NCI-H2029 treated with DMSO at 0.1 percent for 48 hours (cell line): ENCODE measurements at regions not wholly inside any gene's neighbourhood (a gene's known extent, or its start where the extent isn't known, plus 50 kb on each side); places are given as distances from the start of the nearest gene placed in this dataset.
A peak's percentile ranks its signal among the peaks of the same experiment; 100 is the strongest.

Source experiments
- DNase-seq: peaks from one replicate; lab custom pipeline; 2025; lab: John Stamatoyannopoulos, UW

DNA sequence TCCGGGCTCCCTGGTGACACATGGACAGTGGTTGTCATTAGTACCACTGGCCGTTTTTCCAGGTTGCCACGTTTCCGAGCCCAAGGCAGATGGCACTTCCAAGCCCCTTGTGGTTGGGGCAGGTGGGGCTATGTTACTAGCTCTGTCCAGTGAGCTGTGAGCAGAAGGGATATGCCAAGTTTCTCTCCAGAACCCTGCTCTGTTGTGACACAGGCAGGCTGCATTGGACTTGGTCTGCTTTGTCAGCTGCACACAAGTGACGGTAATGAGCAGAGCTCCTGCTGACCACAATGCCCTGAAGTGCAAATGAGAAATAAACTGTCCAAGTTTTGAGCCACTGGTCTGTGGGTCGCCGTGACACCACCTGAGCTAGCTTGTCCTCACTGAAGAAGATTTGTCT lies 118.8 kb downstream of the GYPC start:
- no peak for DNase-seq

DNA sequence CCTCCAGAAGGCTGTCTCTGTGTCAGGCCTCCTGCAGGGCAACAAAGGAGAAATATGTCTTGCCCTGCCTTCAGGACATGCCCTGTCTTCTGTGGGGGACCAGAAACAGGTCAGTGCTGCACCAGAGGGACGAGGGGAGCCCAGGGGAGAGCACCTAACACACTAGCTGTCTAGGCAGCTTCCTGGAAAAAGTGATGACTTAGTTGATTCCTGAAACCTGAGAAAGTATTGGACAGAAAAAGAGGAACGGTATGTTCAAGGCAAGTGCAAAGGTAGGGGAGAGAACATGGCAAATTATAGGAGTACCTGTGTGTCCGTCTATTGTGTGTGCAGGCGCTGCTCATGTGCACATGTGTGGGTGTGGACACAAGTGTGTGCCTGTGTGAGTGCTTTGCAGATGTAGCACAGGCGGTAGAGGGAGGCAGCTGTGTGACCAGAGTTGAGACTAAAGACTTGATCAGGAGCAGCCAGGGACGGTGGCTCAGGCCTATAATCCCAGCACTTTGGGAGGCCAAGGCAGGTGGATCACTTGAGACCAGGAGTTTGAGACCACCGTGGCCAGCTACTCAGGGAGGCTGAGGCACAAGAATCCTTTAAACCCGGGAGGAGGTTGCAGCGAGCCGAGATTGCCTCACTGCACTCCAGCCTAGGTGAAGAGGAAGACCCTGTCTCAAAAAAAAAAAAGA lies 119.5 kb downstream of the GYPC start:
- no peak for DNase-seq

DNA sequence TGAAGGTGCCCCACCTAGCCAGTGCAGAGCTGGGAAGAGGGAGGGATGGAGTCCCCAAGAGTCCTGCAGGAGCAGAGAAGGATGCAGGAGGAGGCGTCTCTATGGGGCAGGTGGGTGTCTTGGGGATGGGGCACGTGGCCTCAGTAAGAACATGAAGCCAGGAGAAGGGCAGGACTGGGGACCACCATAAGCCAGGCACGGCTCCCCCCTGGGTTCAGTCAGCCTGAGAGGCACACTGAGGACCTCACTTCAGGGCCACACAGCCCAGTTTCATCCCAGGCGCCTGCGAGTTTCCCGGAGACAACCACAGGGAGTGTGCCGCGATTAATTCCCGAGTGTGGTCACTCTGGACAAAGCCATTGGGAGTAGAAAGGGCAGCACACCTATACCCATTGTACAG lies 120.3 kb downstream of the GYPC start:
- no peak for DNase-seq

DNA sequence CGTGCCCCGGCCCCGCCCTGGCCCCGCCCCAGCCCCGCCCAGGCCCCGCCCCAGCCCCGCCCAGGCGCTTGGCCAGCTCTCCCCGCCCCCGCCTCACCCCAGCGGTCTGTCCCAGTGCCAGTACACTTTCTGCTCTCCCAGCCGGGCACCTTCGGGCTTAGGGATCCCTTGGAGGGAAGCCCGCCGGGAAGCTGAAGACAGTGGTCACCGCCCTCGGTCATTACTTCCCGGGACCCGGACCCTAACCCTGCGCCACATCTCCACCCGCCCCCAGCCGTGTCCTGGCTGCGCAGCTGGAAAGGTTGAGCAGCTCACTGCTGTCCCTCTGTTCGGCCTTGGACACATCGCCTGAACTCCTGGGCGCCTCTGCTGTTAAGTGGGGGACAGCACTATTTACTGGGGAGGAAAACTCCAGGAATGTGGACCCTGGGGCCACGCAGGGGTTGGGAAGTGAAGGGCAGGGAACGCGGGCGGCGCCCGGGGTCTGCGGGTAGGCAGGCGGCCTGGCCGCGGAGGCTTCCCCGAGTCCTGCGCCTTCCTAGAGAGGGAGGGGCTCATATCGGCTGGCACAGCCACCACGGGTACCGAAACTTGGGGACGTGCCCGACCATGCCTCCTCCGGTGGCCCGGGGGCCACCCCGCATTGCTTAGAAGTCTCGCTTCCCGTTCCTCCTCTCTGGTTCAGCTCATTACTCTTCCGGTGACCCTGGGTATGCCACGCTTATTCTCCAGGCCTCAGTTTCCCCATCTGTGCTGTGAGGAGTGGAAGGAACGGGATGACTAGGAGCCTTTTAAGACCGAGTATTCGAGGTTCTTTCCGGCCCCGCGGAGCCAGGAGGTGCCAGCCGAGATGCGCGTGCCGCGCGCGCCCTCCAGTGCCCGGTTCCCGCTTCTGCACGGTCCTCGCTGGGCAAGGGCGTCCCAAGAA lies 121.0 kb downstream of the GYPC start:
- peak; percentile 15 for DNase-seq

DNA sequence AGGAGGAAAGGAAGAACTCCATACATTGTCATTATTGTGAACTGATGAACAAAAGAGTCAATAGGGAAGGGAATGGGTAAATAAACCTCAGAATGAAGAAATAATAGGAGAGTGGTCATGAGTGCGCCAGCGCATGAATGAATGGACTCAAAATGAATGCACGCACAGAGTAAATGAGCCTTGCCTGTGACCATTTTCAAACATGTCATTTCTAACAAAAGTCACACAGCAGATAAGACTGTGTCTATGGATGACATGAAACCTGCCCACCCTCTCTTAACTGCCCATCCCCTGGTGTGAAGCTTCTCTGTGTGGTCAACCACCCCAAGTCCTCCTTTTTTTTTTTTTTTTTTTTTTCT lies 121.1 kb upstream of the TEX51 start:
- DNase-seq: no peak

DNA sequence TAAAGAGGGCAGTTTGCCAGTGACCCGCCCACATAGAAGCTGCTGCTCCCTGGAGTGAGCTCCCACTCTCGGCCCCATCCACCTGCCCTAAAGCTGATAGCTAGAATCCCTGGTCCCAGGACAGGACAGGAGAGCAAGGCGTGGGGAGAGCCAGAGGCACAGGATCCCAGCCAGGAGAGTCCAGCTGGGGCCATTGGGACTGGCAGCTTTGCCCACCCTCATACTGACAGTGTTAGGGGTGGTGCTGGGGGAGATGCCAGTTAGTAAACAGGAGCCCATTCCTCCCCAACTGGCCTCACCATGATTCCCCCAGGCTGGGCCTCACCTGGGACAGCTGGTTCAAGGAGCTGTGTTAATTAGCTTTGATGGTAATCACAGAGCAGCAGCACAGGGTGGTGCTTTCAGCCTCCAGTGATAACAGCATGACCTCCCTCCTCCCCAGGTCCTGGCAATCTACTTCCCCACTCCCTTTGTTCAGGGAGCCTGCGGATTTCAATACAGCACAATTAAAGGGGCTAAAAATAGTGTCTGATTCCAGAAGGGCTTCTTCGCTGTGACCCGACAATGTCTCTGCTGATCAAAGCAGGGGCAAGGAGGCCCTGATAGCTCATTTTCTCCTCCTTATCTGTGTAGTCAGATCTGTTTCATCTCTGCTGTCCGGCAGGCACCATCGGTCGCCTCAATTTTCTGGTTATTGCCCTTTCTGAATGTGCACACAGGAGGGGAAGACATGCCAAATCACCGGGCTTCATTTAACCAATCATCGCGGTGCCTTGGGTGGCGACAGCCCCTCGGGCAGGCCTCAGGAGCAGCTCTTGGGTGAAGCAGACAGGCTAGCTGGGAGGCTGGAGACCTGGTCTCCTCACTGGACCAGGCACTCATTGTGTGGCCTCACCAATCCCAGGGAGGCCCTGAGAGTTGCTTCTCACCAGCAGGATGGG lies 119.9 kb upstream of the TEX51 start:
- DNase-seq: no peak

DNA sequence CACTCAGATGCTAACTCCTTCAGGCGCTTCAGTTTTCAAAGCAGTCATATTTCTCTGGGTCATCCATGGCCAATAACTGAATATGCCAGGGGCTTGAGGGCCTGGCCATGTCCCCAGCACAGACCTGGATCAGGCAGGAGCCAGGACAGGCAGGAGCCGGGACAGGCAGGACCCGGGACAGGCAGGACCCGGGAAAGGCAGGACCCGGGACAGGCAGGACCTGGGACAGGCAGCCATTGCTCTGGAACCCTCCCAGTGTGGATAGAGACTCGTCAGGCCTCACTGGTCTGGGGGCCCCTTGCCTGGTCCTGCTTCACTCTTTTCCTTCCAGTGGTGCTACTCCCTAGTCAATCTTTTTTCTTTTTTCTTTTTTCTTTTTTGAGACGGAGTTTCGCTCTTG lies 117.5 kb upstream of the TEX51 start:
- DNase-seq: no peak

DNA sequence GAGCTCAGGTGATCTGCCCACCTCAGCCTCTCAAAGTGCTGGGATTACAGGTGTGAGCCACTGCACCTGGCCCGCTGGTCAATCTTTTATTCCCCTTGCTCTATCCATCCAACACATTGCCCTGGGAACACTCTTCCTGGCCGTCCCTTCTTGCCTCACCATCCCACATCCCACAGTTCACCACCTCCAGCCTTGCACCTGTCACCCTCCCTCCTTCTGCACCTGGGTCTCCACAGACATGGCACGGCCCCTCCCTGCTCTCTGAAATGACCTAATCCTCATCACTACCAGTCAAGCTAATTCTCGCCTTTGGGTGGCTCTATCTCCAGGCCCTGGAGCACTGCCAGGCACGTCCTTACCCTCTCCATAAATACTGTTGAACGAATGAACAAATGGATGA lies 116.9 kb upstream of the TEX51 start:
- peak; percentile 22 for DNase-seq

DNA sequence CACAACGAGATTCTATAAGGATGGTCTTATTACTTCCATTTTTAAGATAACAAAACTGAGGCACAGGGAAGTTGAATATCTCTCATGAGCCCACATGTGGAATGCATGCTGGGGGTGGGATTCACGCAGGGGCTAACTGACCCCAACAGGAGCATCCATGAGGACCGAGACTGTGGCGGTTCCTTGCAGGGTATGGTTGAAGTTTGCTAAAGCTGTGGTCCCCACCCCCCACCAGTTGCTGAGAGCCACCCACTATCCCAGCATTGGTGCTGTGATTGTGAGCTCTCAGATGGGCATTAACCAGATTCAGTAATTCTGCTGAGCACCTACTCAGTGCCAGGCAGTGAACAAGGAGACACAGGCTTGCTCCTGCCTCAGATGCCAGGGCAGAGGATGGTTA lies 116.0 kb upstream of the TEX51 start:
- DNase-seq: no peak

DNA sequence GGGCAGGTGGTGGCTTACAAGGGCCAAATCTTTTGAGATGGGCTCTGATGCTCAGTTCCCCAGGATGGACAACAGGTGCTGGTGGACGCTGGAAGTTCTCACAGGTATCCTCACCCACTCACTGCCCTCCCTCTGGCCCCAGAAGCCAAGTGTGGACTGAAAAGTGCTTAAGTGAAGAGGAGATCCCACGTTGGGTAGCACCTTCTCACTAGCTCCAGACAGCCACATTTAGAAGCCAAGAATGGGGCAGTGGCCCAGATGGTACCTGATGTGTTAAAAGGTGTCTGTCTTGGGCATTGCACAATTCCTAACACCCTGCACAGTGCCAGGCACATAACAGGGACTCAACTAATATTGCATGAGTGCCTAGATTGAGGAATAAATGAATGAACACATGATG lies 115.3 kb upstream of the TEX51 start:
- DNase-seq: no peak

DNA sequence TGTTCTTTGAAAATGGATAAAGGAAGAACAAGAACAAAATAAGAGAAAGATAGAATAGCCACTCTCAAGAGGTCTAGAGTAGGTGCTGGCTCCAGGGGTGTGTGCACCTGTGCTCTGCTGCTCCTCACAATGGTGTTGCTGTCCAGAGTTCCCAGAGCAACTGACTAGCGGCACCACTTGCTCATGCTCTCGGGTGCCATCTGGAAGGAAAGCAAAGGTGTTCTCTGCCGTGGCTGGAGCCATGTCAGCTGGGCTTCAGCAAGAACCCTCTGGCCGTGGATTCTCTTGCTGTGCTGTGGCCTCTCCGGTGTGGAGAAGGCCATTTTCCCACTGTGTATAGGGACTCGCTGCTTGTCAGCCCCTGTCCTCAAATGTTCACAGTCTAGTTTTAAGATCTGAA lies 114.6 kb upstream of the TEX51 start:
- DNase-seq: no peak

DNA sequence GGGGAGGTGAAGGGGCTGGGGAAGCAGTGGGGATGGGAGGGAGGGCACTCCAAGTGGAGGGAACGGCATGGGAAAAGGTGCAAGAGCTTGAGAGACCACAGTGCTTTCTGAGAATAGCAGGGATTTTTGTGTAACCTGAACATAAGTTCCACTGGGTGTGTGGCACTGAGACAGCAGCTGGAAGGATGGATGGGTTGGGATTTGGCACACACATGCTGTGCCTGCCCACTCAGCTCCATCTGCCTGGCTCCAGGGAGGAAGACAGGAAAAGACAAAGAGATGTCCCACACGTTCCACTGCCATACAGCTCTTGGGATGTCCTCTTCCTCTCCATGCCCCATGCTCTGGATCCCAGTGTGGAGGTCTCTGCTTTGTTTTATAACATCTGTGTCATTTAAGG lies 114.1 kb upstream of the TEX51 start:
- DNase-seq: no peak

DNA sequence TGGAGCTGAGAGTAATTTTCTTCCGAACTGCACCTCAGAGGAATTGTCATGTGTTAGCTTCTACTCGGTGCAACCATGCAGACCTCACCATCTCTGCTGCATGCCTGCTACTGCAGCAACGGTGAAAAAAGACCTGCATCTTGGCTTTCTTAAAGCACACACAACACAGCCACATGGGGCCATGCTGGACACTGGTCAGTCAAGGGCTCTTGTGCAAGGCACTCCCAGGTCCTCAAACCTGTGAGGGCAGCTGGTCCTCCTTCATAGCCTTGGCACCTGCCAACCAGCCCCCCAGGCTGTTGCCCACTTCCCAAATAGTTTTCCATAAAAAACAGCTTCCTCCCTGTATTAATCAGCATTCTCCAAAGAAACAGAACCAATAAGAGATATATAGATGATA lies 113.5 kb upstream of the TEX51 start:
- DNase-seq: no peak

DNA sequence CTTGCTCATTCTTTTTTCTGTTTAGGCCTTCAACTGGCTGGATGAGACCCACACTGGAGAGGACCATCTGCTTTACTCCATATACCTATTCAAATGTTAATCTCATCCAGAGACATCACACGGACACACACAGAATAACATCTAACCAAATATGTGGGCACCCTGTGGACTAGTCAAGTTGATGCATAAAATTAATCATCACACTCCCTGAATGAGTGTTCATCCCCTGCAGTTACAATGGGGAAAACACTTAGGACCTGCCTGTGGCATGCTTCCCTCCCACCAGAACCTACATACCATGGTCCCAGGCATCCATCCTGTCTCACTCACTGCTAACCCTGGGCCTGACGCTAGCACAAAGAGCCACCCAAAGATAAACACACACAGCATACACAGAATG lies 112.8 kb upstream of the TEX51 start:
- DNase-seq: no peak

DNA sequence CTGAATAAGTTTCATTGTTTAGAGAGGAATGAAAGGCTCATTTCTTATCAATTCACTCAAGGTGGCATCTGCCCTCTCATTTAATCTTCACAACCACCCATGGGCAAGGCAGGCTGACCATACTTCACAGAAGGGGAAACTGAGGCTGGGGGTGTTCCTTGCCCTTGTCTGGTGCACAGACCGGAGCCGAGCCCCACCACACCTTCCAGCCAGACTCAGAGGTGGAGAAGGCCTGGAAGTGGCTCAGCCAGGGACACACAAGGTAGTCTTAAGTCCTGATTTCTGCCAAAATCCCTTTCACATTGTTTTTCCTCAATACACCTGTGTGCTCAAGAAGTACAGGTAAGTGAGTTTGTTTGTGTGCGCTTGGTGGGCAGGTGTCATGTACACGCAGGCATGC lies 111.9 kb upstream of the TEX51 start:
- no peak for DNase-seq

DNA sequence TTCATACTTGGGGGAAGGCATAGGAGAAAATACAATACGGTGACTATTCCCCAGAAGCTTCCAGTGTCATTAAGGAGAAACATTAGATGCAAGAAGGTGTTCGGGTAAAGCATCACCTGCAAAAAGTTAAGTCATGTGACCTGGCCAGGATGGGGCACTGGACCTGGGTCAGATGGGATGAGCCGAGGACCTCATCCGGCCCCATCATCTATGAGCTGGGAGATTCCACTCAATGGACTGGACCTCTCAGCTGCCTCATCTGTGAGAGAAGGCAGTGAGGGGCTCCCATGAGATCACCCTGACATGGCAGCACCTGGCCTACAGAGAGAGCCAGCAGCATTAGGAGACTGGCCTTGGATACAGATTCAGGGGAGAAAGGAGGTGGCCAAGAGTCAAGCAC lies 111.4 kb upstream of the TEX51 start:
- DNase-seq: no peak

DNA sequence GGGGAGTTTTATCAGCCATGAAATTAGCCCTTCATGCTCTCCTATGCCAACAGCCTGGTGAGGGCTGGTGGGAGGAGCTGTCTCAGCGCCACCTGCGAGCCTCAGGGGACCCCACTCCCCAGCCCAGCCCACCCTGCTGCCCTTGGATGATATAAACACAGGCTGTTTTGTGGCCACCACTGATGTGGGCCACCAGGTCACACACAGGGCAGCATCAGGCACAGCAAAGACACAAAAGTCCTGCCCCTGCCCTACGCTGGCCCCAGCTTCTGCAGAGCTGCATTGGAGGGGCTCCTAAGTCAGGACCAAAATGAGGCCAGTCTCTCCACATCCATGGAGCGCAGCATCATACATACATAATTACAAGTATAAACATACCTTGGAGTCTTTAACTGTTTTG lies 110.6 kb upstream of the TEX51 start:
- DNase-seq: no peak

DNA sequence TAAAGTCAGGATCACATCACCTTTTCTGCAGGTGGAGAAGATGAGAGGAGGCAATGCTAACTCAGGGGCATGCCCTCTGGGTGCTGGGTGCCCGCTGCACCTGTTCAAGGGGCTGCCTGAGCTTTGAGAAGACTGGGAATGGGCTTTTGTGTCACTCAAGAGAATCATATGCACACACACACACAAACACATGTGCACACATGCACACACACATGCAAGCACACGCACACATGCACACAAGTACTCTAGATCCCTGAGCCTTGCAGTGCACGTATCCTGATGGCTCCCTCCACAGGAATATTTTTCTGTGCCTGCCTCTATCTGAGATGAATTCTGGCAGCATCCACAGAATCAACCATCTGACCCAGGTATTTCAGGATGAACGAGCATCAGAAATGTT lies 110.0 kb upstream of the TEX51 start:
- no peak for DNase-seq

DNA sequence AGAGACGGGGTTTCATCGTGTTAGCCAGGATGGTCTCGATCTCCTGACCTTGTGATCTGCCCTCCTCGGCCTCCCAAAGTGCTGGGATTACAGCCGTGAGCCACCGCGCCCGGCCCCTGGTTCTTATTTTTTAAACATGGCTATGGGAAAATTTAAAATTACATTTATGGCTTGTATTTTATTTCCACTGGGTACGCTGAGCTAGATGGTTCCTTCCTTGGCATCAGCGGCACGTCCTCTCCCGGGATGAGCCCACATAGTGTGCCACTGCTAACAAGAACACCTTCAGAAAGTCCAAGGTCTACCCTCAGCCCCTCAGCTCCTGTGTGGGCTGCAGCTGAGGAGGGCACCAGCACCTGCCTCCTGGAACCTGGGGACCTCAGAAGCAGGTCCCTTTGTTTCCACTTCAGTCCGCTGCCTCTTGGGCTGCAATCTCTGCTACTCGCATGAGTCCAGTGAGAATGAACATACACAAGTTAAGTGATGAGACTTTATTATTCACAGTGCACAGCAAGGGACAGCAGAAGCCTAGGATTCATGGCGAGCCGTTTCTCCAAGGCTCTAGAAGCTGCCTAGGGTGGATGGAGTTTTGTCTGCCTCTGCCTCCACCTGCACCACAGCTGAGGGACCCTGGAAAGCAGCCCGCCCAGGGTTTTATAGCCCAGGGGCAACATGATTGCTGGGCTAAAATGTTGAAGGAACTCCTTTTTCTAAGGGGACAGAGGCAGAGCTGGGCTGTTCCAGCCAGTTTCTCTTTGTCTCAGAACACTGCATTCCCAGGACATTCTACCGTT lies 107.5 kb upstream of the TEX51 start:
- no peak for DNase-seq

DNA sequence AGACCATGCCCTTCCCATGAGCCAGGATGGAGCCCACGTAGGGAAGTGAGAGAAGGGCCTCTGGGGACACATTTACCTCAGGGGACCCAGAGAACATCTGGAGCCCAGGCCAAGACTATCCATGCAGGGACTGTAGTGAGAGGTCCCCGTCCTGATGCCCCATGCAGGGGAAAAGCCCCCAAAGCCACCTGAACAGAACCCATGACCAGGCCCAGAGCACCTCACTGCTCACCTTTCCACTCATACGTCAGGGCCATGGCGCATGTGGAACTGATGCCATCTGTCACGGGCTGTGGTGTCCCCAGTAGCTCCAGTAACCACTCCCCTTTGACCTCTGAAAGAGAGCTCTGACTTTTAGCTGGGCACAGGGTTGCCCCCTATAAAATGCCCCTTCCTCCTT lies 106.5 kb upstream of the TEX51 start:
- no peak for DNase-seq

DNA sequence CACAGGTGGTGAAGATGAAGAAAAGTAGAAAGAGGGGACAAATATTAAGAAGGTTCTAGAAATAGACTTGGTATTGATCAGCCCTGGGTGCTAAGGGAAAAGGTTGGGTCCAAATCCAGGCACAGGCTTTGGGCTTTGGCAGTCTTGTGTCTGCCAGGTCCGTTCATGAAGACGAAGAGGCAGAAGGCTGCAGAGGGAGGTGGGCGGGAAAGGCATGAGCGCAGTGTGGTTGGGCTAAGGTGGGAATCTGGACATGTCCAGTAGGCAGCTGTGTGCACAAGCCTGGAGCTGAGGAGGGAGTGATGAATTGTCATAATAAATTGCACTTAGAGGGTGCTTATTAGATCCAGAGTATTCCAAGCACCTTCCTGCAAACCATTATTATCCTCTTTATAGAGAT lies 105.7 kb upstream of the TEX51 start:
- no peak for DNase-seq
